HG02943 (cell line): ENCODE measurements at regions not wholly inside any gene's neighbourhood (a gene's known extent, or its start where the extent isn't known, plus 50 kb on each side); places are given as distances from the start of the nearest gene placed in this dataset.

Source experiments
- ATAC-seq: cut with Tn5 transposase; IDR thresholded peaks from one replicate; pipeline ENCODE4 v1.9.1; 2021; ENCODE audit warnings: mild to moderate bottlenecking, low read depth, moderate library complexity; ENCODE audit not compliant: unreplicated experiment

GRCh38 chr2:7891312-7891711, 790.5 kb upstream of the ID2 start:
- ATAC-seq = no peak

- ATAC-seq = no peak
Observed at GRCh38 chr2:7895289-7895688, 786.6 kb upstream of the ID2 start.

- ATAC-seq = no peak
Observed at GRCh38 chr2:7896940-7897487, 784.8 kb upstream of the ID2 start.

GRCh38 chr2:7899241-7899640, 782.6 kb upstream of the ID2 start:
- no peak for ATAC-seq

- ATAC-seq = no peak
Observed at GRCh38 chr2:7899923-7900322, 781.9 kb upstream of the ID2 start.

GRCh38 chr2:7900593-7900992, 781.3 kb upstream of the ID2 start:
- no peak for ATAC-seq

- ATAC-seq = no peak
Observed at GRCh38 chr2:7902251-7902765, 779.5 kb upstream of the ID2 start.

- ATAC-seq = no peak
Observed at GRCh38 chr2:7904319-7904718, 777.5 kb upstream of the ID2 start.

- no peak for ATAC-seq
Observed at GRCh38 chr2:7905756-7906155, 776.1 kb upstream of the ID2 start.

- no peak for ATAC-seq
Observed at GRCh38 chr2:7906431-7906830, 775.4 kb upstream of the ID2 start.

- no peak for ATAC-seq
Observed at GRCh38 chr2:7907041-7907440, 774.8 kb upstream of the ID2 start.

GRCh38 chr2:7910752-7911151, 771.1 kb upstream of the ID2 start:
- no peak for ATAC-seq

- ATAC-seq = no peak
Observed at GRCh38 chr2:7911196-7911595, 770.7 kb upstream of the ID2 start.

GRCh38 chr2:7913974-7914373, 767.9 kb upstream of the ID2 start:
- no peak for ATAC-seq

- no peak for ATAC-seq
Observed at GRCh38 chr2:7915302-7916091, 766.4 kb upstream of the ID2 start.

- ATAC-seq = no peak
Observed at GRCh38 chr2:7916670-7917069, 765.2 kb upstream of the ID2 start.

- no peak for ATAC-seq
Observed at GRCh38 chr2:7919510-7919909, 762.3 kb upstream of the ID2 start.

GRCh38 chr2:7924023-7924762, 757.7 kb upstream of the ID2 start:
- ATAC-seq = no peak

- no peak for ATAC-seq
Observed at GRCh38 chr2:7925506-7925905, 756.4 kb upstream of the ID2 start.

- ATAC-seq = no peak
Observed at GRCh38 chr2:7927691-7928090, 754.2 kb upstream of the ID2 start.

GRCh38 chr2:7929281-7929680, 752.6 kb upstream of the ID2 start:
- ATAC-seq = no peak
